H9 (cell line): ENCODE measurements at regions not wholly inside any gene's neighbourhood (a gene's known extent, or its start where the extent isn't known, plus 50 kb on each side); places are given as distances from the start of the nearest gene placed in this dataset.
"Not testable (repeated sequence)": the region's sequence is repeated elsewhere in the genome, so short reads cannot be mapped to it uniquely, and the experiment has no call there.

Experiments used
- DNase-seq: peaks from one replicate; pipeline ENCODE4 v3.0.0-alpha.2; 2017
- H2AFZ ChIP-seq: one replicate; pipeline ENCODE4 v1.6.1; 2013; ENCODE audit warnings: mild to moderate bottlenecking, low read length, control low read depth, moderate library complexity
- H2AK5ac ChIP-seq: 2 replicates; pipeline ENCODE4 v1.6.1; 2013; ENCODE audit warnings: low read length, control low read depth, mixed read lengths; ENCODE audit not compliant: insufficient read length
- H2BK120ac ChIP-seq: one replicate; pipeline ENCODE4 v1.6.1; 2013; ENCODE audit warnings: low read depth, mild to moderate bottlenecking, low read length, control low read depth, inconsistent platforms; ENCODE audit not compliant: poor library complexity, severe bottlenecking
- H2BK12ac ChIP-seq: 2 replicates; pipeline ENCODE4 v1.6.1; 2013; ENCODE audit warnings: low read length, control low read depth, mixed read lengths, low read depth; ENCODE audit not compliant: insufficient read length
- H2BK15ac ChIP-seq: 2 replicates; pipeline ENCODE4 v1.6.1; 2013; ENCODE audit warnings: low read depth, low read length, control low read depth
- H2BK20ac ChIP-seq: one replicate; pipeline ENCODE4 v1.6.1; 2013; ENCODE audit warnings: low read depth, mild to moderate bottlenecking, low read length, control low read depth, inconsistent platforms; ENCODE audit not compliant: poor library complexity, severe bottlenecking
- H2BK5ac ChIP-seq: 2 replicates; pipeline ENCODE4 v1.6.1; 2013; ENCODE audit warnings: low read length, control low read depth, mixed read lengths; ENCODE audit not compliant: insufficient read length
- H3K14ac ChIP-seq: 2 replicates; pipeline ENCODE4 v1.6.1; 2013; ENCODE audit warnings: low read length, control low read depth; ENCODE audit not compliant: insufficient read depth
- H3K18ac ChIP-seq: 2 replicates; pipeline ENCODE4 v1.6.1; 2013; ENCODE audit warnings: low read depth, mild to moderate bottlenecking, mixed read lengths, low read length, control low read depth; ENCODE audit not compliant: insufficient read length
- H3K23ac ChIP-seq: 2 replicates; pipeline ENCODE4 v1.6.1; 2013; ENCODE audit warnings: low read length, control low read depth, mixed read lengths, low read depth; ENCODE audit not compliant: insufficient read length
- H3K23me2 ChIP-seq: 2 replicates; pipeline ENCODE4 v1.6.1; 2013; ENCODE audit warnings: low read depth, mild to moderate bottlenecking, mixed read lengths, low read length, control low read depth; ENCODE audit not compliant: insufficient read length, poor library complexity, severe bottlenecking
- H3K27ac ChIP-seq: 2 replicates; pipeline ENCODE4 v1.5.1; 2013; ENCODE audit warnings: low read length, control low read depth, mixed read lengths, low read depth; ENCODE audit not compliant: insufficient read length
- H3K27me3 ChIP-seq: 2 replicates; pipeline ENCODE4 v1.6.1; 2013; ENCODE audit warnings: low read length, control low read depth, inconsistent platforms; ENCODE audit not compliant: insufficient read depth
- H3K4ac ChIP-seq: 2 replicates; pipeline ENCODE4 v1.6.1; 2013; ENCODE audit warnings: low read depth, mild to moderate bottlenecking, control low read depth, inconsistent platforms, low read length, moderate library complexity
- H3K4me1 ChIP-seq: 2 replicates; pipeline ENCODE4 v1.6.1; 2013; ENCODE audit warnings: low read length, control low read depth, inconsistent platforms; ENCODE audit not compliant: insufficient read depth
- H3K4me2 ChIP-seq: 2 replicates; pipeline ENCODE4 v1.6.1; 2013; ENCODE audit warnings: low read length, control low read depth, mixed read lengths; ENCODE audit not compliant: insufficient read length, insufficient read depth
- H3K56ac ChIP-seq: 2 replicates; pipeline ENCODE4 v1.6.1; 2013; ENCODE audit warnings: low read depth, mild to moderate bottlenecking, mixed read lengths, low read length, control low read depth; ENCODE audit not compliant: insufficient read length
- H3K79me1 ChIP-seq: 2 replicates; pipeline ENCODE4 v1.6.1; 2013; ENCODE audit warnings: low read depth, mild to moderate bottlenecking, moderate library complexity, low read length, control low read depth, inconsistent platforms; ENCODE audit not compliant: insufficient read depth, poor library complexity, severe bottlenecking
- H3K79me2 ChIP-seq: 2 replicates; pipeline ENCODE4 v1.6.1; 2013; ENCODE audit warnings: low read length, control low read depth, inconsistent platforms; ENCODE audit not compliant: insufficient read depth
- H3K9ac ChIP-seq: 2 replicates; pipeline ENCODE4 v1.6.1; 2013; ENCODE audit warnings: low read length, control low read depth, mixed read lengths; ENCODE audit not compliant: insufficient read length; ENCODE audit errors: extremely low read depth
- H3K9me3 ChIP-seq: one replicate; pipeline ENCODE4 v1.6.1; 2013; ENCODE audit warnings: low read depth, low read length, inconsistent platforms; ENCODE audit not compliant: control insufficient read depth
- H3T11ph ChIP-seq: one replicate; pipeline ENCODE4 v1.6.1; 2013; ENCODE audit warnings: mild to moderate bottlenecking, low read length, control low read depth, inconsistent platforms
- H4K20me1 ChIP-seq: one replicate; pipeline ENCODE4 v1.6.1; 2013; ENCODE audit not compliant: control insufficient read depth, insufficient read length, insufficient read depth
- H4K5ac ChIP-seq: 2 replicates; pipeline ENCODE4 v1.6.1; 2013; ENCODE audit warnings: low read depth, mild to moderate bottlenecking, mixed read lengths, low read length, control low read depth; ENCODE audit not compliant: insufficient read length
- H4K8ac ChIP-seq: replicated peaks from 2 replicates; pipeline ENCODE4 v1.6.1; 2013; ENCODE audit warnings: low read length, control low read depth, mixed read lengths, low read depth; ENCODE audit not compliant: insufficient read length
- H4K91ac ChIP-seq: 2 replicates; pipeline ENCODE4 v1.6.1; 2013; ENCODE audit warnings: low read depth, mild to moderate bottlenecking, moderate library complexity, mixed read lengths, low read length, control low read depth; ENCODE audit not compliant: insufficient read length
- H3K27ac Mint-ChIP-seq, 3 experiments: 2 replicates in 2 of 3; 3 replicates in 1 of 3; pipeline ENCODE4 v1.8.0; 2020 to 2021; ENCODE audit warnings: mixed read lengths in 3 of 3, mild to moderate bottlenecking in 1 of 3, moderate library complexity in 1 of 3
- H3K27me3 Mint-ChIP-seq: 2 replicates; pipeline ENCODE4 v1.8.0; 2021; ENCODE audit warnings: low read depth, mild to moderate bottlenecking, moderate library complexity, mixed read lengths
- H3K36me3 Mint-ChIP-seq, 3 experiments: 2 replicates in 2 of 3; 3 replicates in 1 of 3; pipeline ENCODE4 v1.8.0; 2020 to 2021; ENCODE audit warnings: low read depth in 3 of 3, mixed read lengths in 3 of 3; ENCODE audit not compliant: insufficient read depth in 1 of 3
- H3K4me1 Mint-ChIP-seq, 2 experiments: 2 replicates each; pipeline ENCODE4 v1.8.0; 2020; ENCODE audit warnings: mixed read lengths in 2 of 2
- H3K4me3 Mint-ChIP-seq, 2 experiments: 2 replicates in 1 of 2; 3 replicates in 1 of 2; pipeline ENCODE4 v1.8.0; 2020 to 2021; ENCODE audit warnings: mild to moderate bottlenecking in 2 of 2, mixed read lengths in 2 of 2, moderate library complexity in 1 of 2
- H3K9me3 Mint-ChIP-seq, 2 experiments: 2 replicates in 1 of 2; 3 replicates in 1 of 2; pipeline ENCODE4 v1.8.0; 2020; ENCODE audit warnings: mild to moderate bottlenecking in 2 of 2, mixed read lengths in 2 of 2, moderate library complexity in 1 of 2
- WGBS: extraction: QIAGEN DNeasy Blood & Tissue Kit; methylation state at CpG from one replicate; pipeline ENCODE4 v1.1.7; 2013; ENCODE audit warnings: missing lambda C conversion rate, low lambda C conversion rate, mixed read lengths; ENCODE audit not compliant: insufficient read length; ENCODE audit errors: extremely low coverage; 5-methylcytosine and 5-hydroxymethylcytosine counted together
- TF ChIP-seq, protein P1 (sequence below): fragments of 200-600 bp; sonication (generic); conservative IDR thresholded peaks from 3 replicates; pipeline ENCODE4 v1.8.0; 2021; ENCODE audit warnings: antibody characterized with exemption, mild to moderate bottlenecking

- no peak overlapping the region for H3K27ac Mint-ChIP-seq
- H3K9me3 ChIP-seq: peaks cover 10% of the 10 kb centered on the region
These were observed 1138.0 kb upstream of the TMPRSS15 start for GRCh38 chr21:19541602-19542001.

DNA sequence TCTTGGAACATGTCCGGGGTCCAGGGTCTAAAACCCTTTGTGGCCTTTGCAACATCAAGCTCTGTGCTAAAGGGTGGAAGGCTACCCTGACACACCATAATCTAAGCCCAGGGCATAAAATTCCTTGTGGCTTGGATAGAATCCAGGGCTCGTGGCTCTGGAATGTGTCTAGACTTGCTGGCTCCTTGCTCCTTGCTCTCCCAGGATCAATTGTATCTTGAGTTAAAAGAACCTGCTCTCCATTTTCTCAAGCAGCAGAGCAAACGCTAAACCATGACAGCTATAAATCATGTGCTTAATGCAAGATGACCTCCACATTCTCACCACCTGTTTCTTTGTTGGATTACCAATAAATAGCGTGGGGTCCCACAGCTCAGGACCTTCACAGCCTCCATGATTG is 1140.9 kb upstream of the TMPRSS15 start:
- not testable (repeated sequence) for H3T11ph ChIP-seq, H2BK12ac ChIP-seq, H3K4me1 ChIP-seq, H3K27me3 ChIP-seq, H3K23ac ChIP-seq, H3K4me2 ChIP-seq, H3K4me1 Mint-ChIP-seq, H3K27ac ChIP-seq, H3K27me3 Mint-ChIP-seq, H4K8ac ChIP-seq, H3K4me3 Mint-ChIP-seq, H2BK20ac ChIP-seq, H3K56ac ChIP-seq, H2BK5ac ChIP-seq, H3K9ac ChIP-seq, H3K79me2 ChIP-seq, H3K18ac ChIP-seq, H4K5ac ChIP-seq, H4K20me1 ChIP-seq, H2AK5ac ChIP-seq, H3K23me2 ChIP-seq, H2BK120ac ChIP-seq, H3K4ac ChIP-seq, H4K91ac ChIP-seq, H2AFZ ChIP-seq, H2BK15ac ChIP-seq, DNase-seq, H3K79me1 ChIP-seq, H3K27ac Mint-ChIP-seq, H3K14ac ChIP-seq
- Mint-ChIP-seq H3K36me3 (peaks cover 39 to 58% (median 43%) of the 10 kb centered on the region in 3 experiments), H3K9me3 (peaks cover 51 to 54% of the 10 kb centered on the region in 2 experiments)
- peaks cover 16% of the 10 kb centered on the region for H3K9me3 ChIP-seq
- WGBS: no CpG with 5 or more reads among the region's 4 CpGs

More at GRCh38 chr21:19541602-19542001, 1138.0 kb upstream of the TMPRSS15 start:
- Histone ChIP-seq H3K4me1 (no peaks in the 10 kb centered on the region), H2BK15ac (no peak overlapping the region), H3K27ac (no peak overlapping the region), H3K79me2 (no peaks in the 10 kb centered on the region), H3K56ac (no peak overlapping the region), H4K20me1 (no peaks in the 10 kb centered on the region), H3K14ac (no peak overlapping the region), H3K4ac (no peak overlapping the region), H3T11ph (no peak overlapping the region), H3K4me2 (no peak overlapping the region), H4K8ac (no peak overlapping the region), H3K23me2 (no peaks in the 10 kb centered on the region), H3K23ac (no peak overlapping the region), H2AFZ (no peak overlapping the region), H3K79me1 (no peaks in the 10 kb centered on the region), H4K91ac (no peak overlapping the region), H2BK20ac (no peak overlapping the region), H2AK5ac (no peak overlapping the region), H2BK12ac (no peak overlapping the region), H3K9ac (no peak overlapping the region), H2BK5ac (no peak overlapping the region), H4K5ac (no peak overlapping the region), H2BK120ac (no peak overlapping the region), H3K27me3 (no peaks in the 10 kb centered on the region), H3K18ac (no peak overlapping the region)
- Mint-ChIP-seq H3K9me3 (peaks cover 37 to 41% of the 10 kb centered on the region in 2 experiments), H3K4me3 (no peak overlapping the region), H3K27me3 (no peaks in the 10 kb centered on the region), H3K36me3 (peaks cover 33 to 43% (median 38%) of the 10 kb centered on the region in 3 experiments), H3K4me1 (peaks cover 0 to 9% of the 10 kb centered on the region in 2 experiments; a peak in 1 of 4 replicates)
- no peak for DNase-seq
- TF ChIP-seq, protein P1, sequence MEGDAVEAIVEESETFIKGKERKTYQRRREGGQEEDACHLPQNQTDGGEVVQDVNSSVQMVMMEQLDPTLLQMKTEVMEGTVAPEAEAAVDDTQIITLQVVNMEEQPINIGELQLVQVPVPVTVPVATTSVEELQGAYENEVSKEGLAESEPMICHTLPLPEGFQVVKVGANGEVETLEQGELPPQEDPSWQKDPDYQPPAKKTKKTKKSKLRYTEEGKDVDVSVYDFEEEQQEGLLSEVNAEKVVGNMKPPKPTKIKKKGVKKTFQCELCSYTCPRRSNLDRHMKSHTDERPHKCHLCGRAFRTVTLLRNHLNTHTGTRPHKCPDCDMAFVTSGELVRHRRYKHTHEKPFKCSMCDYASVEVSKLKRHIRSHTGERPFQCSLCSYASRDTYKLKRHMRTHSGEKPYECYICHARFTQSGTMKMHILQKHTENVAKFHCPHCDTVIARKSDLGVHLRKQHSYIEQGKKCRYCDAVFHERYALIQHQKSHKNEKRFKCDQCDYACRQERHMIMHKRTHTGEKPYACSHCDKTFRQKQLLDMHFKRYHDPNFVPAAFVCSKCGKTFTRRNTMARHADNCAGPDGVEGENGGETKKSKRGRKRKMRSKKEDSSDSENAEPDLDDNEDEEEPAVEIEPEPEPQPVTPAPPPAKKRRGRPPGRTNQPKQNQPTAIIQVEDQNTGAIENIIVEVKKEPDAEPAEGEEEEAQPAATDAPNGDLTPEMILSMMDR: no peak
- no CpG with 5 or more reads among the region's 2 CpGs for WGBS
